ENCODE measurements at regions not wholly inside any gene's neighbourhood (a gene's known extent, or its start where the extent isn't known, plus 50 kb on each side); places are given as distances from the start of the nearest gene placed in this dataset.
"Not testable (repeated sequence)": the region's sequence is repeated elsewhere in the genome, so short reads cannot be mapped to it uniquely, and the experiment has no call there.

GRCh38 chr3:19825193-19825592 lies 108.8 kb downstream of the EFHB start:
- ChIA-PET POLR2A (no interaction called here), CTCF (no interaction called here)
- H3K4me3 Mint-ChIP-seq: no peak overlapping the region
- no peak for ATAC-seq
- H3K36me3 Mint-ChIP-seq (ENCODE audit: low read depth): no peaks in the 10 kb centered on the region
- H3K27ac Mint-ChIP-seq: no peak overlapping the region
- H3K4me1 Mint-ChIP-seq (ENCODE audit: low read depth): no peaks in the 10 kb centered on the region
- DNase-seq: no peak
- peaks cover 14% of the 10 kb centered on the region for H3K9me3 Mint-ChIP-seq
- no peak for TF ChIP-seq CTCF (IDR thresholded peaks at IDR 0.05)
- no peaks in the 10 kb centered on the region for H3K27me3 Mint-ChIP-seq
- intact Hi-C loops (cut with micrococcal nuclease): no loop called here

- H3K4me1 Mint-ChIP-seq (ENCODE audit: low read depth): no peaks in the 10 kb centered on the region
- H3K4me3 Mint-ChIP-seq: no peak overlapping the region
- DNase-seq (no peak), ATAC-seq (no peak)
- H3K36me3 Mint-ChIP-seq (ENCODE audit: low read depth): no peaks in the 10 kb centered on the region
- intact Hi-C loops (cut with micrococcal nuclease): no loop called here
- no peak overlapping the region for H3K27ac Mint-ChIP-seq
- TF ChIP-seq CTCF (IDR thresholded peaks at IDR 0.05): no peak
- ChIA-PET POLR2A (no interaction called here), CTCF (no interaction called here)
- H3K27me3 Mint-ChIP-seq: no peaks in the 10 kb centered on the region
- peaks cover 14% of the 10 kb centered on the region for H3K9me3 Mint-ChIP-seq
These were observed 111.2 kb downstream of the EFHB start for GRCh38 chr3:19822805-19823204.

GRCh38 chr3:19816631-19817030 lies 117.4 kb downstream of the EFHB start:
- Mint-ChIP-seq H3K27me3 (no peaks in the 10 kb centered on the region), H3K4me3 (no peak overlapping the region), H3K27ac (no peak overlapping the region), H3K36me3 (ENCODE audit: low read depth) (no peaks in the 10 kb centered on the region), H3K9me3 (peaks cover 2% of the 10 kb centered on the region), H3K4me1 (ENCODE audit: low read depth) (no peaks in the 10 kb centered on the region)
- DNase-seq (no peak), ATAC-seq (no peak)
- intact Hi-C loops (cut with micrococcal nuclease): no loop called here
- CTCF ChIA-PET: no interaction called here
- POLR2A ChIA-PET: no interaction called here
- no peak for TF ChIP-seq CTCF (IDR thresholded peaks at IDR 0.05)

GRCh38 chr3:19815805-19816204 lies 118.2 kb downstream of the EFHB start:
- CTCF ChIA-PET: no interaction called here
- TF ChIP-seq CTCF (IDR thresholded peaks at IDR 0.05): no peak

GRCh38 chr3:19813743-19814142 lies 120.3 kb downstream of the EFHB start:
- ATAC-seq; H3K4me3 Mint-ChIP-seq; H3K36me3 Mint-ChIP-seq (ENCODE audit: low read depth); POLR2A ChIA-PET; H3K4me1 Mint-ChIP-seq (ENCODE audit: low read depth); H3K9me3 Mint-ChIP-seq; H3K27ac Mint-ChIP-seq; H3K27me3 Mint-ChIP-seq; intact Hi-C loops (cut with micrococcal nuclease); CTCF ChIA-PET; DNase-seq: not testable (repeated sequence)

More at GRCh38 chr3:19815805-19816204, 118.2 kb downstream of the EFHB start:
- POLR2A ChIA-PET: no interaction called here
- H3K4me1 Mint-ChIP-seq (ENCODE audit: low read depth): no peaks in the 10 kb centered on the region
- H3K36me3 Mint-ChIP-seq (ENCODE audit: low read depth): no peaks in the 10 kb centered on the region
- ATAC-seq (no peak), DNase-seq (no peak)
- intact Hi-C loops (cut with micrococcal nuclease): no loop called here
- H3K27ac Mint-ChIP-seq: no peak overlapping the region
- H3K27me3 Mint-ChIP-seq: no peaks in the 10 kb centered on the region
- H3K4me3 Mint-ChIP-seq: no peak overlapping the region
- no peaks in the 10 kb centered on the region for H3K9me3 Mint-ChIP-seq

GRCh38 chr3:19811689-19812088 lies 122.3 kb downstream of the EFHB start:
- DNase-seq (no peak), ATAC-seq (no peak)
- Mint-ChIP-seq H3K4me1 (ENCODE audit: low read depth) (no peaks in the 10 kb centered on the region), H3K4me3 (no peak overlapping the region), H3K27ac (no peak overlapping the region), H3K27me3 (no peaks in the 10 kb centered on the region), H3K9me3 (no peaks in the 10 kb centered on the region), H3K36me3 (ENCODE audit: low read depth) (no peaks in the 10 kb centered on the region)
- POLR2A ChIA-PET: no interaction called here
- TF ChIP-seq CTCF (IDR thresholded peaks at IDR 0.05): no peak
- intact Hi-C loops (cut with micrococcal nuclease): no loop called here
- CTCF ChIA-PET: interaction anchor here (0.9 kb wide), 1 partner anchor 55 kb away, joined by 3 read pairs; no protein-coding TSS in a partner anchor
